Panc1 (cell line): ENCODE measurements at regions not wholly inside any gene's neighbourhood (a gene's known extent, or its start where the extent isn't known, plus 50 kb on each side); places are given as distances from the start of the nearest gene placed in this dataset.

Source experiments
- ATAC-seq: fragments of 200-7000 bp; cut with Tn5 transposase; 2 replicates; pipeline ENCODE4 v1.9.1; 2020; ENCODE audit warnings: mild to moderate bottlenecking, moderate library complexity
- BruUV-seq: library from RNA; stranded (reverse); fragments of 400-500 nt; replicated peaks from 2 replicates; lab custom pipeline; 2021; lab: Mats Ljungman, UMichigan
- CTCF ChIA-PET: fragments of 300-600 bp; sonication (Branson Sonifier 250); formaldehyde crosslinking; loops from one replicate; lab custom pipeline; 2022; ENCODE audit warnings: antibody characterized with exemption; lab: Charles Lee
- POLR2A ChIA-PET: fragments of 300-600 bp; sonication (Branson Sonifier 250); formaldehyde crosslinking; loops from one replicate; lab custom pipeline; 2022; ENCODE audit warnings: antibody characterized with exemption; lab: Charles Lee
- DNase-seq: peaks from one replicate; pipeline ENCODE4 v3.0.0-alpha.2; 2010; ENCODE audit warnings: low read depth, low spot score
- H3K27ac ChIP-seq: 2 replicates; pipeline ENCODE4 v1.5.1; 2011; ENCODE audit warnings: mild to moderate bottlenecking, low read length, inconsistent platforms
- H3K27me3 ChIP-seq: fragments of 200-500 bp; sonication (Bioruptor generic); 2 replicates; pipeline ENCODE4 v1.6.0; 2014; ENCODE audit warnings: low read length, inconsistent platforms; ENCODE audit not compliant: control insufficient read depth, insufficient read depth
- H3K36me3 ChIP-seq: fragments of 200-500 bp; sonication (Bioruptor generic); 2 replicates; pipeline ENCODE4 v1.5.1; 2014; ENCODE audit warnings: inconsistent platforms, mild to moderate bottlenecking, low read length, moderate library complexity; ENCODE audit not compliant: control insufficient read depth, insufficient read depth
- H3K4me1 ChIP-seq: 2 replicates; pipeline ENCODE4 v1.5.1; 2011; ENCODE audit warnings: inconsistent platforms, mild to moderate bottlenecking, low read length, moderate library complexity; ENCODE audit not compliant: control insufficient read depth, insufficient read depth
- H3K4me3 ChIP-seq, 2 experiments: 2 replicates each; pipeline ENCODE4 v1.5.1; 2011 to 2012; ENCODE audit warnings: low read depth in 2 of 2, low read length in 2 of 2, mild to moderate bottlenecking in 2 of 2, inconsistent platforms in 1 of 2, moderate library complexity in 1 of 2
- H3K9me3 ChIP-seq: fragments of 200-500 bp; sonication (Bioruptor generic); 2 replicates; pipeline ENCODE4 v1.5.1; 2014; ENCODE audit warnings: low read depth, mild to moderate bottlenecking, inconsistent platforms, low read length, moderate library complexity; ENCODE audit not compliant: control insufficient read depth, insufficient read depth
- POLR2AphosphoS5 ChIP-seq: IDR thresholded peaks from 2 replicates; pipeline ENCODE4 v1.6.1; 2012; ENCODE audit warnings: mild to moderate bottlenecking, low read depth, low read length, moderate library complexity
- SIN3A ChIP-seq: IDR thresholded peaks from 2 replicates; pipeline ENCODE4 v1.6.1; 2012; ENCODE audit warnings: low read depth, mild to moderate bottlenecking, low read length, moderate library complexity, borderline replicate concordance; ENCODE audit not compliant: insufficient read depth
- TCF7L2 ChIP-seq: IDR thresholded peaks from 2 replicates; pipeline ENCODE4 v1.6.1; 2011; ENCODE audit warnings: mild to moderate bottlenecking, low read depth, low read length, inconsistent platforms
- in situ Hi-C: cut with HindIII; loops from 2 replicates; pipeline ENCODE4 v1.10.0; 2016; ENCODE audit warnings: low sequenced_read_pairs, low pct_unique_long_range_greater_than_20kb
- intact Hi-C: fragments of 100-400 bp; cut with micrococcal nuclease; formaldehyde crosslinking; loops from one replicate; pipeline ENCODE4 v1.10.0; 2022; ENCODE audit not compliant: unreplicated experiment
- TF ChIP-seq, protein P1 (sequence below): fragments of 450-650 bp; IDR thresholded peaks from 2 replicates; pipeline ENCODE4 v1.5.1; 2017; ENCODE audit warnings: mild to moderate bottlenecking
- TF ChIP-seq, protein P2 (sequence below), 2 experiments: IDR thresholded peaks; 2 replicates each; pipeline ENCODE4 v1.6.1; 2011 to 2012; ENCODE audit warnings: low read depth in 2 of 2, control low read depth in 1 of 2, low read length in 1 of 2, mild to moderate bottlenecking in 1 of 2, moderate library complexity in 1 of 2; ENCODE audit not compliant: insufficient read depth in 1 of 2

DNA sequence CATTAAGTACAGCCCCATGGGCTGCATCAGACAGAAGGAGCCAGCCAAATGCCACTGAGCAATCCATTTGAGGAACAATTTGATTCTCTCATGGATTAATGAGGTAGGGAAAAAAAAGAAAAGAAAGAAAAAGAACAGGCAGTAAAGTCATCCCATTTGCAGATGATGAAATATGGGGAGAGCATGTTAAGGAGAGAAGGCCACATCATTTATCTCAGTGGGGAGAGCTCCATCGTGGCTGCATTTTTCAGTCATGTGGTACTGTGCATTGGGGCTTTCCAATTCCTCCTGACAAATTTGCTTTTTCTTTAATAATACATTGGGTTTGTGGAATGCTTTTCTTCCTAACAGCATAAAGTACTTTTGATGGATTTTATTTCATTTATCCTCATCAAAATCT lies 375.2 kb upstream of the TLE4 start:
- H3K9me3 ChIP-seq: no peaks in the 10 kb centered on the region

DNA sequence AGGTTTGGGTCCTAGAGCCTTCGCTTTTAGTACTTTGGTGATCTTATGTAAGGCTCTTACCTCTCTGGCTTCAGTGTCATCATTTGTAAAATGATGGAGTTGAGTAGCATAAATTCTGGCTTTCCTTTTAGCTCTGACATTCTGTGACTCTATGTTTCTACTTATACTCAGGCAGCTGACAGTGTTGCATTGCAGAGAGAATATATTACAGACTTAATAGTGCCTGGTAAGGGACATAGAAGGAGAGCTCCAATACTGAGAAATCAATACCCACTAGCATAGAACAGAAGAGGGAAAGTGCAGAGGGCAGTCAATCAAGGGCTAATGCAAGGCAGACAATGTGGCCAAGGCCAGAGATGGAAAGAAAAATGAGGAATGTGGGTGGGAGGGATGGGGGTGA lies 371.4 kb upstream of the TLE4 start:
- in situ Hi-C loops (no loop called here), intact Hi-C loops (no loop called here)
- POLR2A ChIA-PET: no interaction called here
- Histone ChIP-seq H3K9me3 (no peaks in the 10 kb centered on the region), H3K27ac (no peak overlapping the region), H3K27me3 (no peaks in the 10 kb centered on the region), H3K4me1 (no peaks in the 10 kb centered on the region), H3K36me3 (no peaks in the 10 kb centered on the region), H3K4me3 (no peak overlapping the region)
- CTCF ChIA-PET: interaction anchor here (1.0 kb wide), 1 partner anchor 334 kb away, joined by 4 read pairs; no protein-coding TSS in a partner anchor
- no peak for ATAC-seq
- TF ChIP-seq, protein P1, sequence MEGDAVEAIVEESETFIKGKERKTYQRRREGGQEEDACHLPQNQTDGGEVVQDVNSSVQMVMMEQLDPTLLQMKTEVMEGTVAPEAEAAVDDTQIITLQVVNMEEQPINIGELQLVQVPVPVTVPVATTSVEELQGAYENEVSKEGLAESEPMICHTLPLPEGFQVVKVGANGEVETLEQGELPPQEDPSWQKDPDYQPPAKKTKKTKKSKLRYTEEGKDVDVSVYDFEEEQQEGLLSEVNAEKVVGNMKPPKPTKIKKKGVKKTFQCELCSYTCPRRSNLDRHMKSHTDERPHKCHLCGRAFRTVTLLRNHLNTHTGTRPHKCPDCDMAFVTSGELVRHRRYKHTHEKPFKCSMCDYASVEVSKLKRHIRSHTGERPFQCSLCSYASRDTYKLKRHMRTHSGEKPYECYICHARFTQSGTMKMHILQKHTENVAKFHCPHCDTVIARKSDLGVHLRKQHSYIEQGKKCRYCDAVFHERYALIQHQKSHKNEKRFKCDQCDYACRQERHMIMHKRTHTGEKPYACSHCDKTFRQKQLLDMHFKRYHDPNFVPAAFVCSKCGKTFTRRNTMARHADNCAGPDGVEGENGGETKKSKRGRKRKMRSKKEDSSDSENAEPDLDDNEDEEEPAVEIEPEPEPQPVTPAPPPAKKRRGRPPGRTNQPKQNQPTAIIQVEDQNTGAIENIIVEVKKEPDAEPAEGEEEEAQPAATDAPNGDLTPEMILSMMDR: no peak
- TF ChIP-seq TCF7L2 (no peak), POLR2AphosphoS5 (no peak), SIN3A (no peak)
- TF ChIP-seq, protein P2, sequence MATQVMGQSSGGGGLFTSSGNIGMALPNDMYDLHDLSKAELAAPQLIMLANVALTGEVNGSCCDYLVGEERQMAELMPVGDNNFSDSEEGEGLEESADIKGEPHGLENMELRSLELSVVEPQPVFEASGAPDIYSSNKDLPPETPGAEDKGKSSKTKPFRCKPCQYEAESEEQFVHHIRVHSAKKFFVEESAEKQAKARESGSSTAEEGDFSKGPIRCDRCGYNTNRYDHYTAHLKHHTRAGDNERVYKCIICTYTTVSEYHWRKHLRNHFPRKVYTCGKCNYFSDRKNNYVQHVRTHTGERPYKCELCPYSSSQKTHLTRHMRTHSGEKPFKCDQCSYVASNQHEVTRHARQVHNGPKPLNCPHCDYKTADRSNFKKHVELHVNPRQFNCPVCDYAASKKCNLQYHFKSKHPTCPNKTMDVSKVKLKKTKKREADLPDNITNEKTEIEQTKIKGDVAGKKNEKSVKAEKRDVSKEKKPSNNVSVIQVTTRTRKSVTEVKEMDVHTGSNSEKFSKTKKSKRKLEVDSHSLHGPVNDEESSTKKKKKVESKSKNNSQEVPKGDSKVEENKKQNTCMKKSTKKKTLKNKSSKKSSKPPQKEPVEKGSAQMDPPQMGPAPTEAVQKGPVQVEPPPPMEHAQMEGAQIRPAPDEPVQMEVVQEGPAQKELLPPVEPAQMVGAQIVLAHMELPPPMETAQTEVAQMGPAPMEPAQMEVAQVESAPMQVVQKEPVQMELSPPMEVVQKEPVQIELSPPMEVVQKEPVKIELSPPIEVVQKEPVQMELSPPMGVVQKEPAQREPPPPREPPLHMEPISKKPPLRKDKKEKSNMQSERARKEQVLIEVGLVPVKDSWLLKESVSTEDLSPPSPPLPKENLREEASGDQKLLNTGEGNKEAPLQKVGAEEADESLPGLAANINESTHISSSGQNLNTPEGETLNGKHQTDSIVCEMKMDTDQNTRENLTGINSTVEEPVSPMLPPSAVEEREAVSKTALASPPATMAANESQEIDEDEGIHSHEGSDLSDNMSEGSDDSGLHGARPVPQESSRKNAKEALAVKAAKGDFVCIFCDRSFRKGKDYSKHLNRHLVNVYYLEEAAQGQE (IDR thresholded peaks at IDR 0.05; ENCODE audit: insufficient read depth in 1 of 2, low read depth in 2 of 2, low read length in 1 of 2): no peak
- BruUV-seq: no TSS peak
- DNase-seq: no peak

More for the DNA sequence above, 375.2 kb upstream of the TLE4 start:
- no TSS peak for BruUV-seq
- in situ Hi-C loops: no loop called here
- ChIA-PET POLR2A (no interaction called here), CTCF (no interaction called here)
- intact Hi-C loops: no loop called here
- Histone ChIP-seq H3K36me3 (no peaks in the 10 kb centered on the region), H3K27ac (no peak overlapping the region), H3K27me3 (no peaks in the 10 kb centered on the region), H3K4me3 (no peak overlapping the region), H3K4me1 (no peaks in the 10 kb centered on the region)
- ATAC-seq: no peak
- no peak for DNase-seq
- TF ChIP-seq SIN3A: no peak
- TF ChIP-seq TCF7L2: no peak
- TF ChIP-seq, protein P2 (IDR thresholded peaks at IDR 0.05; ENCODE audit: insufficient read depth in 1 of 2, low read depth in 2 of 2, low read length in 1 of 2): no peak
- no peak for TF ChIP-seq POLR2AphosphoS5
- TF ChIP-seq, protein P1: no peak
